OCI-M1 (cell line): ENCODE measurements at regions not wholly inside any gene's neighbourhood (a gene's known extent, or its start where the extent isn't known, plus 50 kb on each side); places are given as distances from the start of the nearest gene placed in this dataset.
"Not testable (repeated sequence)": the region's sequence is repeated elsewhere in the genome, so short reads cannot be mapped to it uniquely, and the experiment has no call there.

ENCODE experiments used
- DNase-seq: peaks from one replicate; lab custom pipeline; 2025; lab: John Stamatoyannopoulos, UW

DNA sequence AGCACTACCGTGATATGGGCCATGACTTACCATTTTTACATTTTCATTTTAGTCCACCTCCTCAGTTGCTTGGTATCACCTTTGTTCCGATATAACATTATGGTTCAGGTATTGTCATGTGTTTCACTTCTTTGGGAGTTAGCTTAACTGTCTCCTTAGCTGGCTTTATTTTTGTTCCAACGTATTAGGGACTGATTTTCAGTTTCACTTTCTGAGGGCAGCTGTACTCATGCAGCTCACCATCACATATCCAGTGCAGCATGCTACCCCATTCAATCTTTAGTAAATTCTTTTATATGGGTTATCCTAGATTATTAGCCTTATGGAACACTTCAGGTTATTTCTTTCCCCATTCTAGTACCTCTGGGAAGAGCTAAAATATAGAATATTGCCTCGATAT, 362.2 kb upstream of the IRAK1BP1 start:
- peak; percentile 61 for DNase-seq

DNA sequence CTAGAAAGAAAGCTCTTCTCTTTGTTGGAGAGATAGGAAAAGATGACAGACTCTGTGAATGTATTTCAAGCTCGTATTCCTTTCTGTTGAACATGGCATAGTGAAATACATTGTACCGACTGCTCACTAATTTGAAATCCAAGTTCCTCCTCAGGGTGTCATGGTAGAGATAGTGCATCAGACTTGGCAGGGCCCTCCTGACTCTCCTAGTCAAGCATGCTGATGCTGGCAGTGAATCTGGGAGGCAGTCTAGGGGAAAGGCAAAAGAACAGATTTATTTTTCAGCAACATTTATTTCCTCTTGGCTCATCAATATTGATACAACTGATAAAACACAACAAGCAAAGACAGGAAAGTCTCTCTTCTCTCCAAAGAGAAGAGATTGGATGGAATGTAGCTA, 356.3 kb upstream of the IRAK1BP1 start:
- DNase-seq, result no peak

DNA sequence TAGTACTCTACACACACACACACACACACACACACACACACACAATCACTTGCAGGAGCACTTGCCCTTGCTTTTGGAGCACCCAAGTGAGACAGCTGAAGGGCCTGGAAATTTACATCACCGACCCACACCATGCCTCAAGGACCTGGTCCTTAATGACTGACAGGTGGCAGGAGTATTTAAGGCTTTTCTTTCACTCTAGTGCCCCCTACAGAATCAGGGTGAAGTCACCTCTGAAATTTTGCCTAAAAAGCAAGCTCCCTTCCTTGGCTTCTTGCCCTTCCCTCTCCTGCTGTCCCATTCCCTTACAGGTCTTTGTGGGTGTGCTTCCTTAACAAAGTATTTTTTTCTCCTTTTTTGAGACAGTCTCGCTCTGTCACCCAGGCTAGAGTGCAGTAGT, 353.5 kb upstream of the IRAK1BP1 start:
- DNase-seq, result peak; percentile 49

DNA sequence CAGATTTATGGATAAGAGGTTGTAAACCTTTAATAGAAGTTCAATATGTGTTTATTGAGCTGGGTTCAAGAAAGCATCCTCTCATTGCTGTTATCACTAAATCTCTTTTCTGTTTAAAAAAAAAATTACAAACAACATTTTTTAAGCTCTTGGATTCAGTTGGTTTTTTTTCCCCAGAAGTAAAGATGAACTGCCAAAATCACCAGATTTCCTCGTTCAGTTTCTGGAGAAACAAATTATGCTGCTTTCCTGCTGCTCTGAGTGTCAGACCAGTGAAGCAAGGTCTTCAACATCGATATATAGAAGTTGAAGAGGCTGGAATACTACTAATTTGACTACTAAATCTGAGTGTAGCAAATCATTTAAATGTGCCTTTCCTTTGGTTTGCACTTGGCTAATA, 352.1 kb upstream of the IRAK1BP1 start:
- DNase-seq, result no peak

DNA sequence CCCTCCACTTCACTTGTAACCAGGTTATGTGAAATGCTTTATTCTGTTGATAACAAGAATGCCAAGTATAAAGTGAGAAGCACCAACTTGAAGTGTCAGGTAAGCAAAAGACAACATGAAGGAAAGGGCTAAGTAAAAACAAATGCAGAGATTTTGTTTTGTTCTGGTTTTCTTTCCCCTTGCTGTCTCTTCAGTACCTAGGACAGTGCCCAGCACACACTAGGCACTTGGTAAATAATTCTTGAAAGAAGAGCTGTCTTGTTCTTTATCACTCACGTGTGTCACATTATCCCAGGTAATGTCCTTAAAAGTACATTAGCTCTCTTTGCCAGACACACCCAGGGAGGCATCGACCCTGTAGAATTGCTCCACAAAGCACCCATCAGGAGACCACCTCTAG, 350.0 kb upstream of the IRAK1BP1 start:
- no peak for DNase-seq

GRCh38 chr6:78523622-78524021, 343.7 kb upstream of the IRAK1BP1 start:
- peak; percentile 9 for DNase-seq

- DNase-seq, result no peak
These were observed 341.4 kb upstream of the IRAK1BP1 start for GRCh38 chr6:78525976-78526375.

DNA sequence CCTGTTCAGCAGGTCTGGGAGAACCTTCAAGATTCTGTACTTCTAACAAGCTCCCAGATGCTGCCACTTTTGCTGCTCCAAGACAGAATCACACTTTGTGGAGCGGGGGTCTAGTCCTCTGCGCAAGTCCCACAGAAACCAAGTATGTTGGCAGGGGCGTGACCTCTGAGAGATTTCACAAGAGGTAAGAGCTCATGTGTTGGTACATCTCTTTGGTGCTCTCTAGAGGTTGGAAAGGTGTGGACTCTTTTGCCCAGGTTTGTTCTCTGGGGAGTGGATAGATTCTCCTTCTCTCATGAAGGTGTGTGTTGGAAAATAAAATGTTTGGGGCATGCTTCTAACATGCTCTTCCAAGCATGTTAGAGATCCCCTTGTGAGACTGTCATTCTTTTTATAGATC, 340.9 kb upstream of the IRAK1BP1 start:
- DNase-seq, result no peak

DNA sequence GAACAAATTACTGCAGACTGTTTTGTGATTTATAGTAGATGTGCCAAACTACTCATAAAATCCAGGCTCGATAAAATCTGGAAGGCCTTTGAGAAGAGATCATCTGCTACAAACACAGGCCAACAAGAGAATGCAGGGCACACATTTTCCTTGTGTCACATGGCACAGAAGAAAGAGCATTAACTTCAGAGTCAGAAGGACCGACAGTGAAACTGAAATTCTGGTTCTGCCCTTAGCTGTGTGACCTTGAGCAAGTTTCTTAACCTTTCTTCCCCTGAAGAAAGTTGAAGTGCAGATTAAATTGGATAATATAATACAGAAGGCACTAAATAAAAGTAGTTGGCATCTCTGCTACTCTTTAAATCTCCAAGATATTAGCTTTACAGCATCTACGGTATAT, 338.4 kb upstream of the IRAK1BP1 start:
- DNase-seq, result no peak

DNA sequence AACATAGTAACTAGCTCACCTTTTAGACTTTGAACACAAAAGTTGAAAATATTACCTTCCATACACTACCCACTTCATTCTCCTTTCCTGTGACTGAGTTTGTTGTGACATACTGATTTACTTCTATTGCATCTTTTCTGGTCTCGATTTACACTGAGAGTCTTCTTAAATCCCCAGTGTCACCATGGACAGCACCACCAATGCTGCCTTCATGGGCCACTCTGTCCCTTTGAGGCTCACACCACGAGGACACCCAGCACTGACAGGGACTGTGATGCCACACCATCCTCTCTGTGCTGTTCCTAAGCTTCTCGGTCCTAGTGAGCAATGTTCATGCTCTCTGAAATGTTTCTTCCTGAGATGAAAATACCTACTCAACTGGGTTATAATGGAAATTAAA, 337.1 kb upstream of the IRAK1BP1 start:
- DNase-seq, result no peak

DNA sequence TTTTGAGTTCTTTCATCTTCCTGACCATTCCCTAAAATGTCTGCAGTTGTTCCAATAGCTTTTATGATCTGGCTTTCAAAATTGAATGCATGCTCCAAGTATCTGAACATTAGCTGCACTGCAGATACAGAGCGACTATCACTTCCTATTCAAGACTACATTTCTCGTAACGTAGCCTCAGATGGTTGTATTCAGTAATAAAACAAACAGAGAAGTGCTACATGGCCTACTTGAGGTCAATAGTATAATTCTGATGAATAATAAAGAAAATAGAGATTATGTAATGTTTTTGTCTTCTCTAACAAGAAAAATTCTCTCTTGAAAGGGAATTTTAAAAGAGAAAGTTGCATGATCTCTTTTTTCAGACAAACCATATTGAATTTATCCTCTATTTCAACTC, 333.9 kb upstream of the IRAK1BP1 start:
- DNase-seq, result no peak

GRCh38 chr6:78533876-78534275, 333.5 kb upstream of the IRAK1BP1 start:
- no peak for DNase-seq

DNA sequence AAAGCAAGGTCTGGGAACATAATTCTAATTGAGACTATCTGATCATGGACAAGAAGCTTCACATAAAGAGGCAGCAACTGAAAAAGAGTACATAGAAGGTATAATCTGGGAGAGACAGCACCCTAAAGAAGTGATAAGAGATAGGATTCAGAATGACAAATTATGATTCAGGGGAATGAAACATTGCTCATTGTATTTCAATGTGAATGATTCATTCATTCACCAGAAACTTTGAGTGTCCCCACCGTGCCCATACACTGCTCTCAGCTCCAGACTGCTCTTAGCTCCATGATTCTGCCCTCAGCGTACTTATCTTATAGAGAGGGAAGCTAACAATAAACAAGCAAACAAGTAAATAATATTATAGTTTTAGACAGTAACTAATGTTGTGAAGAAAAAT, 329.3 kb upstream of the IRAK1BP1 start:
- DNase-seq, result no peak

DNA sequence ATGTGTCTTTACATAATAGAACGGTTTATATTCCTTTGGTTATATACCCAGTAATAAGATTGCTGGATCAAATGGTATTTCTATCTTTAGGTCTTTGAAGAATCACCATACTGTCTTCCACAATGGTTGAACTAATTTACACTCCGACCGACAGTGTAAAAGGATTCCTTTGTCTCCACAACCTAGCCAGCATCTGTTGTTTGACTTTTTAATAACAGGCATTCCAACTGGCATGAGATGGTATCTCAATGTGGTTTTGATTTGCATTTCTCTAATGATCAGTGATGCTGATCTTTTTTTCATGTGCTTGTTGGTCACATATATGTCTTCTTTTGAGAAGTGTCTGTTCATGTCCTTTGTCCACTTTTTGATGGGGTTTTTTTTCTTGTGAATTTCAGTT, 319.7 kb upstream of the IRAK1BP1 start:
- not testable (repeated sequence) for DNase-seq

DNA sequence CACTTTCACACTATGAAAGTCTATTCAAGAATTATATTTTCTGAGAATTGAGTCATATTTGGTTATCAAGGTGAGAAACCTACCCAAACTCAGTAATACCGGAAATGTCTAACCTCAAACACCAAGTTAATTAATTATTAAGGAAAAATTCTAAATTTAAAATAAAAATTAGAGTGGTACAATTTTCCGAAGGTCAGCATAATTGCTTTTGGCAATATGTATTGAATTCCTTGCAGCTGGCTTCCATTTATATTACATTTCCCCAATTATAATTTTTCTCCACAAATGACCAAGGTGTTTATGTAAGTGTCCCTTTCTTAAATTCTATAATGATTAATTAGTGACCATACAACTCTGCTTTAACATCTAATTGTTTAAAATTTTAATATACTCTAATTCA, 316.0 kb upstream of the IRAK1BP1 start:
- no peak for DNase-seq

GRCh38 chr6:78552435-78552834, 314.9 kb upstream of the IRAK1BP1 start:
- DNase-seq, result no peak

GRCh38 chr6:78554341-78554740, 313.0 kb upstream of the IRAK1BP1 start:
- DNase-seq, result no peak

- DNase-seq, result no peak
These were observed 308.3 kb upstream of the IRAK1BP1 start for GRCh38 chr6:78559056-78559455.

DNA sequence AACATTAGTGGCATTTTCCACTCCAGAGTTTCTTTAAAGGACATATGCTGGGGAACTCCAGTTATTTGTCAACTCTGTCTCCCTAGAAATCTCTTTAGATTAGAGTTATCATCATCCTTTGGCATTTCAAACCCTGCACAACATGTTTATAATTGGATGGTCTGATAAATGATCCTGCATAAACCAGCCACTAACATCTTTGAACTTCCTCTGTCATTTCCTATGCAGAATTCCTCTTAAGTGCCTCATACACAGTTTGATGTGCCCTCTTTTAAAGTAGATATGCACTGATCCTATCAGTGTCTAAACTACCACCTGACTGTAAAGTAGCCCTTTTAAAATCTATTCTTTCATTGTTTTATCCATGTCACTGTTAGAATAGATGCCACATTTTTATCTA, 306.3 kb upstream of the IRAK1BP1 start:
- DNase-seq, result no peak

DNA sequence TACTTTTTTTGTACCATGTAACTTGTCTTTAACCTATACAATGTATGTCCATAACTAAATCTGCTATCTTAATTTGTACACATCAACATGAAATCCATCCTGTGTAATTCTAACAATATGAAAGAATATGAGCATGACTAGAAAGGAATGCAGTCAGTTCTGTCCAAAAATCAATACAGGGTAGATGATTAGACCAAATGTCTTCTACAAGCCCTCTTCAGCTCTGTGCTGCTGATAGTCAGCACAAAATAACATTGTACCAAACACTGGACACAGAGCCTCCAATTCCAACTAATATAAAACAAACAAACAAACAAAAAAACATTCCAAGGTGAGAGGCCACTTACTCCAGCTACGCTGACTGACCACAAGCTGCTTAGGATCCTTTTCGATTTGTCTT, 301.4 kb upstream of the IRAK1BP1 start:
- DNase-seq, result no peak

GRCh38 chr6:78570044-78570443, 297.3 kb upstream of the IRAK1BP1 start:
- DNase-seq, result no peak

DNA sequence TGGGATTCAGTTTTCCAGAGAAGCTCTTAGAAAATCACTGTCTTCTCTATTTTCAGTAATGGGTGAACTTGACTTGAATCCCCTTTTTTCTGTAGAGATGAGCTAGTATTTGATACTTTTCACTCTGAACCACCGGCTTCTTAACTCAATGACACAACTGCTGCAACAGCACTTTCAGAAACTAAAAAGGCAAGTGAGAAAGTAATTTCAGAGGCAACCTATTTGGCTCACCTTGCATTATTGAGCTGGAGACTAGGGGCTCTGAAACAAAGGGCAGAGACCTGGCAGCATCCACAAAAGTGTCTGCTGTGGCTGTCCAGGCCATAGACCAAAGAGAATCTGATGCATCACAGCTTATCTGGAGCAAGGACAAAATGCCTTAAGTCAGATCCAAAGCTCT, 289.8 kb upstream of the IRAK1BP1 start:
- no peak for DNase-seq

- no peak for DNase-seq
These were observed 288.9 kb upstream of the IRAK1BP1 start for GRCh38 chr6:78578430-78578829.

GRCh38 chr6:78580923-78581322, 286.4 kb upstream of the IRAK1BP1 start:
- no peak for DNase-seq

DNA sequence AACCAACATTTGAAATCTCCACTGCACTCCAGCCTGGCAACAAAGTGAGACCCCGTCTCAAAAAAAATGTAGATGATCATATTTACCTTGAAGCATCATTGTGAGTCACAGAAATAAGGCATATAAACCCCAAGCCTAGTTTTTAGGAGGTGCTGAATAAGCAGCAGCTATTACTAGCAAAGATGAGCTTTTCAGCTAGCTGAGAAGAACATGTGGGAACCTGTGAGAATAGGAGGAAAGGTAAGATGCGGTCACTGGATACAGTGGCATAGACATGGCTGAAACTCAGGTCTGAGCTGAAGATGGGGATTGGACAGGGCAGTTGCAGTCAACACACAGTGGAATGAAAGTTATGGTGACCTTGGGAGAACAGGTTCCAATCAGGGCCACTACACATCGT, 284.3 kb upstream of the IRAK1BP1 start:
- DNase-seq, result no peak
